ELR (cell line): ENCODE measurements at regions not wholly inside any gene's neighbourhood (a gene's known extent, or its start where the extent isn't known, plus 50 kb on each side); places are given as distances from the start of the nearest gene placed in this dataset.

Experiments used
- DNase-seq: peaks from one replicate; pipeline ENCODE4 v3.0.0-alpha.2; 2015; ENCODE audit warnings: low read depth

- no peak for DNase-seq
Observed at GRCh38 chr3:153313302-153313965, 151.4 kb downstream of the RAP2B start.

GRCh38 chr3:153314038-153314437, 152.0 kb downstream of the RAP2B start:
- DNase-seq: no peak

GRCh38 chr3:153315781-153316180, 153.8 kb downstream of the RAP2B start:
- no peak for DNase-seq

GRCh38 chr3:153319705-153320554, 157.9 kb downstream of the RAP2B start:
- no peak for DNase-seq

GRCh38 chr3:153320585-153321128, 158.6 kb downstream of the RAP2B start:
- no peak for DNase-seq

GRCh38 chr3:153328690-153329089, 166.7 kb downstream of the RAP2B start:
- no peak for DNase-seq

- DNase-seq: peak; percentile 30
Observed at GRCh38 chr3:153330901-153331300, 168.9 kb downstream of the RAP2B start.

GRCh38 chr3:153331676-153332075, 169.7 kb downstream of the RAP2B start:
- DNase-seq: no peak

- DNase-seq: no peak
Observed at GRCh38 chr3:153334558-153334957, 172.5 kb downstream of the RAP2B start.

GRCh38 chr3:153337369-153337768, 175.3 kb downstream of the RAP2B start:
- no peak for DNase-seq

- DNase-seq: no peak
Observed at GRCh38 chr3:153338487-153338886, 176.5 kb downstream of the RAP2B start.

GRCh38 chr3:153339065-153339464, 177.0 kb downstream of the RAP2B start:
- DNase-seq: no peak

GRCh38 chr3:153343988-153344782, 182.2 kb downstream of the RAP2B start:
- DNase-seq: no peak

- peak; percentile 48 for DNase-seq
Observed at GRCh38 chr3:153348457-153349107, 186.6 kb downstream of the RAP2B start.

GRCh38 chr3:153349108-153349499, 187.1 kb downstream of the RAP2B start:
- DNase-seq: no peak

- peak; percentile 82 for DNase-seq
Observed at GRCh38 chr3:153350420-153350819, 188.4 kb downstream of the RAP2B start.

- no peak for DNase-seq
Observed at GRCh38 chr3:153354641-153355040, 192.6 kb downstream of the RAP2B start.

- DNase-seq: no peak
Observed at GRCh38 chr3:153355559-153355958, 193.5 kb downstream of the RAP2B start.

GRCh38 chr3:153356908-153357307, 194.9 kb downstream of the RAP2B start:
- DNase-seq: no peak

- DNase-seq: no peak
Observed at GRCh38 chr3:153357436-153357835, 195.4 kb downstream of the RAP2B start.

- DNase-seq: no peak
Observed at GRCh38 chr3:153369561-153370374, 207.7 kb downstream of the RAP2B start.
